ENCODE measurements at regions not wholly inside any gene's neighbourhood (a gene's known extent, or its start where the extent isn't known, plus 50 kb on each side); places are given as distances from the start of the nearest gene placed in this dataset.

- no peak for DNase-seq (ENCODE audit: low spot score)
- H3K4me1 Mint-ChIP-seq (ENCODE audit: unreplicated experiment), result no peaks in the 10 kb centered on the region
These were observed 332.8 kb downstream of the SH2D1A start for GRCh38 chrX:124679199-124679598.

GRCh38 chrX:124680287-124680686 lies 333.9 kb downstream of the SH2D1A start:
- H3K9me3 Mint-ChIP-seq (ENCODE audit: unreplicated experiment), result no peaks in the 10 kb centered on the region
- no peak for TF ChIP-seq CTCF (IDR thresholded peaks at IDR 0.05; ENCODE audit: unreplicated experiment)
- H3K4me1 Mint-ChIP-seq (ENCODE audit: unreplicated experiment), result no peaks in the 10 kb centered on the region
- DNase-seq (ENCODE audit: low spot score), result no peak
- no peaks in the 10 kb centered on the region for H3K36me3 Mint-ChIP-seq (ENCODE audit: low read depth, unreplicated experiment)
- no peaks in the 10 kb centered on the region for H3K27me3 Mint-ChIP-seq (ENCODE audit: unreplicated experiment)
- no peak overlapping the region for H3K4me3 Mint-ChIP-seq (ENCODE audit: unreplicated experiment)
- H3K27ac Mint-ChIP-seq (ENCODE audit: unreplicated experiment), result no peak overlapping the region

More at GRCh38 chrX:124679199-124679598, 332.8 kb downstream of the SH2D1A start:
- no peak for TF ChIP-seq CTCF (IDR thresholded peaks at IDR 0.05; ENCODE audit: unreplicated experiment)
- Mint-ChIP-seq H3K27me3 (ENCODE audit: unreplicated experiment) (no peaks in the 10 kb centered on the region), H3K36me3 (ENCODE audit: low read depth, unreplicated experiment) (no peaks in the 10 kb centered on the region), H3K9me3 (ENCODE audit: unreplicated experiment) (no peaks in the 10 kb centered on the region), H3K4me3 (ENCODE audit: unreplicated experiment) (no peak overlapping the region), H3K27ac (ENCODE audit: unreplicated experiment) (no peak overlapping the region)

- H3K27ac Mint-ChIP-seq (ENCODE audit: unreplicated experiment), result no peak overlapping the region
These were observed 344.1 kb downstream of the SH2D1A start for GRCh38 chrX:124690495-124690894.

GRCh38 chrX:124699876-124700275 lies 353.5 kb downstream of the SH2D1A start:
- no peak for DNase-seq (ENCODE audit: low spot score)
- Mint-ChIP-seq H3K27ac (ENCODE audit: unreplicated experiment) (no peak overlapping the region), H3K9me3 (ENCODE audit: unreplicated experiment) (no peaks in the 10 kb centered on the region), H3K36me3 (ENCODE audit: low read depth, unreplicated experiment) (no peaks in the 10 kb centered on the region), H3K4me1 (ENCODE audit: unreplicated experiment) (peaks cover 1% of the 10 kb centered on the region), H3K27me3 (ENCODE audit: unreplicated experiment) (no peaks in the 10 kb centered on the region), H3K4me3 (ENCODE audit: unreplicated experiment) (no peak overlapping the region)
- no peak for TF ChIP-seq CTCF (IDR thresholded peaks at IDR 0.05; ENCODE audit: unreplicated experiment)

More at GRCh38 chrX:124690495-124690894, 344.1 kb downstream of the SH2D1A start:
- H3K4me3 Mint-ChIP-seq (ENCODE audit: unreplicated experiment), result no peak overlapping the region
- DNase-seq (ENCODE audit: low spot score), result no peak
- H3K36me3 Mint-ChIP-seq (ENCODE audit: low read depth, unreplicated experiment), result no peaks in the 10 kb centered on the region
- H3K27me3 Mint-ChIP-seq (ENCODE audit: unreplicated experiment), result no peaks in the 10 kb centered on the region
- no peak for TF ChIP-seq CTCF (IDR thresholded peaks at IDR 0.05; ENCODE audit: unreplicated experiment)
- no peaks in the 10 kb centered on the region for H3K4me1 Mint-ChIP-seq (ENCODE audit: unreplicated experiment)
- no peaks in the 10 kb centered on the region for H3K9me3 Mint-ChIP-seq (ENCODE audit: unreplicated experiment)

- peaks cover 1% of the 10 kb centered on the region for H3K27me3 Mint-ChIP-seq (ENCODE audit: unreplicated experiment)
- H3K9me3 Mint-ChIP-seq (ENCODE audit: unreplicated experiment), result no peaks in the 10 kb centered on the region
- H3K36me3 Mint-ChIP-seq (ENCODE audit: low read depth, unreplicated experiment), result no peaks in the 10 kb centered on the region
- no peak overlapping the region for H3K27ac Mint-ChIP-seq (ENCODE audit: unreplicated experiment)
- no peak overlapping the region for H3K4me3 Mint-ChIP-seq (ENCODE audit: unreplicated experiment)
- DNase-seq (ENCODE audit: low spot score), result no peak
- no peak for TF ChIP-seq CTCF (IDR thresholded peaks at IDR 0.05; ENCODE audit: unreplicated experiment)
- no peaks in the 10 kb centered on the region for H3K4me1 Mint-ChIP-seq (ENCODE audit: unreplicated experiment)
These were observed 371.2 kb downstream of the SH2D1A start for GRCh38 chrX:124717537-124717936.
